Peyer's patch (tissue), 4 donors: ENCODE measurements at regions not wholly inside any gene's neighbourhood (a gene's known extent, or its start where the extent isn't known, plus 50 kb on each side); places are given as distances from the start of the nearest gene placed in this dataset.

Source experiments
- POLR2A ChIP-seq, 2 donors: fragments of 450-650 bp; IDR thresholded peaks; one replicate each; pipeline ENCODE4 v1.5.1; 2017; ENCODE audit warnings: antibody characterized with exemption in 2 of 2, mild to moderate bottlenecking in 2 of 2, moderate library complexity in 2 of 2
- TF ChIP-seq, protein P1 (sequence below), 6 experiments: fragments of 450-650 bp in 4 of 6; fragments of 200-600 bp in 2 of 6; sonication (generic) in 1 of 6; IDR thresholded peaks; one replicate each; pipeline ENCODE4 v1.5.1; 2017 to 2019; ENCODE audit warnings: antibody characterized with exemption in 6 of 6, mild to moderate bottlenecking in 3 of 6, moderate library complexity in 1 of 6

- no peak for TF ChIP-seq POLR2A (IDR thresholded peaks at IDR 0.05)
- TF ChIP-seq, protein P1, sequence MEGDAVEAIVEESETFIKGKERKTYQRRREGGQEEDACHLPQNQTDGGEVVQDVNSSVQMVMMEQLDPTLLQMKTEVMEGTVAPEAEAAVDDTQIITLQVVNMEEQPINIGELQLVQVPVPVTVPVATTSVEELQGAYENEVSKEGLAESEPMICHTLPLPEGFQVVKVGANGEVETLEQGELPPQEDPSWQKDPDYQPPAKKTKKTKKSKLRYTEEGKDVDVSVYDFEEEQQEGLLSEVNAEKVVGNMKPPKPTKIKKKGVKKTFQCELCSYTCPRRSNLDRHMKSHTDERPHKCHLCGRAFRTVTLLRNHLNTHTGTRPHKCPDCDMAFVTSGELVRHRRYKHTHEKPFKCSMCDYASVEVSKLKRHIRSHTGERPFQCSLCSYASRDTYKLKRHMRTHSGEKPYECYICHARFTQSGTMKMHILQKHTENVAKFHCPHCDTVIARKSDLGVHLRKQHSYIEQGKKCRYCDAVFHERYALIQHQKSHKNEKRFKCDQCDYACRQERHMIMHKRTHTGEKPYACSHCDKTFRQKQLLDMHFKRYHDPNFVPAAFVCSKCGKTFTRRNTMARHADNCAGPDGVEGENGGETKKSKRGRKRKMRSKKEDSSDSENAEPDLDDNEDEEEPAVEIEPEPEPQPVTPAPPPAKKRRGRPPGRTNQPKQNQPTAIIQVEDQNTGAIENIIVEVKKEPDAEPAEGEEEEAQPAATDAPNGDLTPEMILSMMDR (IDR thresholded peaks at IDR 0.05), result no peak
Measured at GRCh38 chr1:37387854-37388253, 86.5 kb upstream of the ZC3H12A start.
